ENCODE measurements at regions not wholly inside any gene's neighbourhood (a gene's known extent, or its start where the extent isn't known, plus 50 kb on each side); places are given as distances from the start of the nearest gene placed in this dataset.
A peak's percentile ranks its signal among the peaks of the same experiment; 100 is the strongest.
"Not testable (repeated sequence)": the region's sequence is repeated elsewhere in the genome, so short reads cannot be mapped to it uniquely, and the experiment has no call there.

DNA sequence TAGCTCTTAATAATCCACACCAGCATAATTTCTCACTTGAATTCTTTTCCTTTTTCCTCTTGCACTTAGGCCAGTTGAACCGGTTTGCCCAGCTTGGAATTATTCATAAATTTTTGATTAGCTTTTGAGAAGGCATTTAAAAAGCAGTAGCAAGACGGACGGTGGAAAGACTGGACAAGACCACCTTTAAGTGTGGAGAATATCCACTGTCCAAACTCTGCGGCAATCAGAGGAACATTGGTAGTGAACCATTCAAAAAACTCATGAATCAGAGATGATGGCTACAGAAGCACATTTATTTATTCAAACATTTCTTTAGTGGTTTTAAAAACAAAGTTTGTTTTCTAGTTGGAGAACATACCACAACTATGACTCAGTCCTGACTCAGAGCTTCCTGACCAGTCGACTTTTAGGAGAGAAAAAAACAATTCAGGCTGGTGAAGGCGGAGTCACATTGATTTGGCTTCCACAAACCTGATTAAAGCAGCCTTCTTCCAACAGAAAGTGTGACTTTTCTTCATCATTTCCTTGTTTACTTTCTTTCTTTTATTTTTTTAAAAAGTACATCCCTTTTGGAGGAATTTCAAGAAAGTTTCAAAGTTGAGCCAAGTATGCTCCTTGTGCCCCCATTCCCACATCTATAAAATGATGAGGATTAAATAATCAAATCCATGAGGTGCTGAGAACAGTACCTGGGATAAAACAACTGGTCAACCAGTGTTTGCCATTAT is 128.8 kb downstream of the ADSS2 start:
- peak; percentile 89 for DNase-seq (ENCODE audit: low spot score)

DNA sequence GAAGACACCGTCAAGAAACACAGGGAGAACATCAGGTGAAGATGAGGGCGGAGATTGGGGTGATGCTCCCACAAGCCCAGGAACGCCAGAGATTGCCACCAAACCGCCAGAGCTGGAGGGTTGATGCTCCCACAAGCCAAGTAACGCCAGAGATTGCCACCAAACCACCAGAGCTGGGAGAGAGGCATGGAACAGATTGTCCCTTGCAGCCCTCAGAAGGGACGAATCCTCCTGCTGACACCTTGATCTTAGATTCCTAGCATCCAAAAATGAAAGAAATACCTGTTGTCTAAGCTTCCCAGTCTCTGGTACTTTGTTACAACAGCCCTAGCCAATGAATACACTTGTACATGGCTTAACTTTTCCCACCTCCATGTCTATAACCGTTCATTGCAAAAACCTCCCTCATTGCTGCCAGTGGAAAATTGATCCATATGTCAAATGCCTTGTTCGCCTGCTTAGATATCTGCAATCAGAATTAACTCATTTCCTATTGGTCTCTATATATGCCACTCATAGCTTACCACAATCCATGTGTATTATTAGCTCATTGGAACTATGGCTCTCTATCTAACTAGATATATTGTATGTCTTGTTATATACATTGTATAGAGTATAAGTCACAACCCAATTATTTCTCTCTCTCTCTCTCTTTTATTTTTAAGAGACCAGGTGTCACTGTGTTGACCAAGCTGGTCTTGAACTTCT is 127.4 kb downstream of the ADSS2 start:
- no peak for DNase-seq (ENCODE audit: low spot score)

DNA sequence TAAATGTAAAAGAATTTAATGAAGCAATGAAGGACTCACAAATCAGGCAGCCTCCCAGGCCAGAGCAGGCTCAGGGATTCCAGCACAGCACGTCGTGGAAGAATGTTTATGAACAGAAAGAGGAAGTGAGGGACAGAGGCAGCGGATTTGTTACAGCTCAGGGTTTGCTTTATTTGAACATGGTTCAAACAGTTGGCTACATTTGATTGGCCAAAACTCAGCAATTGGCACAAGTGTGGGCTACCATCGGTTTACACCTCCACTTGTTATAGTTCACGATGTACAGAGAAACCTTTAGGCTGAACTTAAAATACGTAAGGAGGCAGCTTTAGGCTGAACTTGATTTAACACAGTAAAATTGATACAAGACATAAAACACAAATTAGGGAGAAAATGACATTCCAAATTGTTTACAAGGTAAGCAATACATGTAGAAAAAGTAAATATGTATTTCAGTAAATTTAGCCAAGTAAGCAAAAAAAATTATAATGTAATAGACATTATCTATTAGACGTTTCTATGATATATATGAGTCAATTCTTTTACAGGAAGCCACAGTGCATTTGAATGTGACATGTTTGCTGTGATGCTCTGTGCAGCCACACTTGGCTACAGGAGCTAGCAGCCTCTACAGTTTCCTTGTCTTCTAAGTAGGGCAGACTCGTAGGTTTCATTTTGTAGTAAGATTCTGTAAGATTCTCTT is 126.5 kb downstream of the ADSS2 start:
- DNase-seq (ENCODE audit: low spot score), result no peak

DNA sequence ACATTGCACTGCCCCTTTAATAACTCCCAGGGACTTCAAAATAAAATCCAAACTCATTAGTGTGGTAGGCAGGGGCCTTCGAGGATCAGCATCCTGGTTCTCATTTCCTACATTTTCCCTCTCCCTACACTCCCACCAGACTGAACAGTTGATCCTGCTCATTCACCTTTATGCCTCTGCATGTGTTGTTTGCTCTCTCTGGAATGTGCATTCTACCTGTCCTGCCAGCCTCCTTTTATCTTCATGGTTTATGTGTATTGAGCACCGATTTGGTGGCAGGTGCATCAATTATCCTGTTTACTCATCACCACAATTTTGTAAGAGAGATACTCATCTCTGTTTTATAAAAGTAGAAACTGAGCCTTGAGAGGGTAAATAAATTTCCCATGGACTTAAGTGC is 125.0 kb downstream of the ADSS2 start:
- DNase-seq (ENCODE audit: low spot score), result no peak

DNA sequence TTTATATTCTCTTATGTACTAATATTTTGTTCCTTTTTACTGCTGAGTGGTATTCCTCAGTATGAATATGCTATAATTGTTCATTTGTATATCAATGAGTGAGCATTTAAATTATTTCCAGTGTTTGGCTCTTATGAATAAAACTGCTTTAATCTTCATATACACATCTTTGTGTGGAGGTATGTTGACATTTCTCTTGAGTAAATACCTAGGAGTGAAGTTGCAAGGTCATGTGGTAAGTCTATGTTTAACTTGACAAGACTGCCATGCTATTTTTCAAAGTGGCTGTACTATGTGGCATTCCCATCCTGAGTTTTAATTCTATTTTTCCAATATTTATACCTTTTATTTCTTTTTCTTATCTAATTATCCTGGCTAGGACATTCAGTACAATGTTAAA is 124.2 kb downstream of the ADSS2 start:
- DNase-seq (ENCODE audit: low spot score), result no peak

DNA sequence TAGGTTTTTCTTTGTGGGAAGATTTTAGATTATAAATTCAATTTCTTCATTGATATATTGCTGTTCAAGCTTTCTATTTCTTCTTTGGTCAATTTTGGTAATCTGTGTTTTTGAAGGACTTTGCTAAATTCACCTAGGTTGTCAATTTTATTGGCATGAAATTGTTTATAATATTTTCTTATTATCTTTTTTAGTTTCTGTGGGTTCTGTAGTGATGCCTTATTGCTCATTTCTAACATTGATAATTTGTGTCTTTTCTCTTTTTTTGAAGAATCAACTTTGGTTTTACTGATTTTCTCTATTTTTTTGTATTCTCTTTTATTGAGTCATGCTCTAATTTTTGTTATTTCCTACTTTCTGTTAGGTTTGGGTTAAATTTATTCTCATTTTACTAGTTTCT is 123.2 kb downstream of the ADSS2 start:
- DNase-seq (ENCODE audit: low spot score), result no peak

DNA sequence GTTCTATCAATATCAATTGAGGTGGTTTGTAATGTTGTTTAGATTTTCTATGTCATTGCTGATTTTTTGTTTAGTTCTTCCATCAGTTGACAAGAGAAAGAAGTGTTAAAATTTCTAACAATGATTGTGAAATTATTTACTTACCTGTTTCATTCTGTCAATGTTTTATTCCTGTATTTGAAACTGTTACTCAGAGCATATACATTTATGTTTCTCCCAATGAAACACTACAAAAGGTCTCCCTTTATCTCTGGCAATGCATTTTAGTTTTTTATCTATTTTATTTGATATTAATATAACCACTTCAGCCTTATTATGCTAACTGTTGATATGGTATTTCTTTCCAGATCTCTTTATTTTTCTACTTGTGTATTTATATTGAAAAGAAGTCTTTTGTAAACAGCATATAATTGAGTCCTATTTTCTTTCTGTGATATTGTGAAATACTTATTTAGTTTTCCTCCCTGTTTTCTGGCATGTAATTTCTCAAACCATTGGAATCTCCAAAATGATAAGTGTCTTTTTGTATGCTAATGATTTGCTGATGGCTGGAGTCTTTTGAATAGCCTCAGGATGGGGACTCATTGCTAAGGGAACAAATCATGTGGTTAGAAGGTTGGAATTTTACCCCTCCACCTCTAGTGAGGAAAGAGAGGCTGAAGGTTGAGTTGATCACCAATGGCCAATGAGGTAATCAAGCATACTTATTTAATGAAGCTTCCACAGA is 122.0 kb downstream of the ADSS2 start:
- no peak for DNase-seq (ENCODE audit: low spot score)

DNA sequence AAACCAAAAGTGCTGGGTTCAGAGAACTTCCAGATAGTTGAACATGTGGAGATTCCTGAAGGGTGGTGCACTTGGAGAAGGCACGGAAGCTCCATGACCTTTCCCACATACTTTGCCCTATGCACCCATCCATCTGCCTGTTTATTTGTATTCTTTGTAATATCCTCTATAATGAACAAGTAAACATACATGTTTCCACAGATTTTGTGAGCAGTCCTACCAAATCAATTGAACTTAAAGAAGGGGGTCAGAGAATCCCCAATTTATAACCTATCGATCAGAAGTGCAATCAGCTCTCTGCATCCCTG is 121.4 kb downstream of the ADSS2 start:
- DNase-seq (ENCODE audit: low spot score), result no peak

DNA sequence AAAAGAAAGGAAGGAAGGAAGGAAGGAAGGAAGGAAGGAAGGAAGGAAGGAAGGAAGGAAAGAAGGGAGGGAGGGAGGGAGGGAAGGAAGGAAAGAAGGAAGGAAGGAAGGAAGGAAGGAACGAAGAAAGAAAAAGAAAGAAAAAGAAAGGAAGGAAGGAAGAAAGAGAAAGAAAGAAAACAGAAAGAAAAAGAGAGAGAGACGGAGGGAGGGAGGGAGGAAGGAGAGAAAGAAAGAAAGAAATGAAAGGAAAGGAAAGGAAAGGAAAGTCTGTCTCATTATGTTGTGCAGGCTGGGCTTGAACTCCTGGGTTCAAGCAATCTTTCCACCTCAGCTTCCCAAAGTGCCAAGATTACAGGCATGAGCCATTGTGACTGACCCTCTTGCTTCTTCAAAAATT is 118.9 kb downstream of the ADSS2 start:
- not testable (repeated sequence) for DNase-seq (ENCODE audit: low spot score)

DNA sequence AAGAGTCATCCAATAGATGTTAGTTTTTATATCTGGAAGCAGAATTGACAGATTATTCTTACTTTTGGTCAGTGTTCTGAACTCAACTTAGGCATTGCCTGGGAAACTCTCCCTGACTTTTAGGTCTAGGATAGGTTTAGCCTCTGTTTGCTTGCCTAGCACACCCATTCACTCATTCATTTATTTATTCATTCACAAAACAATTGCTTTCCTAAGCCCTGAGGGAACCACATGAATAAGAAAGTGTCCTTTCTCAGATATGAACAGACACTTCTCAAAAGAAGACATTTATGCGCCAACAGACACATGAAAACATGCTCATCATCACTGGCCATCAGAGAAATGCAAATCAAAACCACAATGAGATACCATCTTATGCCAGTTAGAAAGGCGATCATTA is 117.4 kb downstream of the ADSS2 start:
- not testable (repeated sequence) for DNase-seq (ENCODE audit: low spot score)

DNA sequence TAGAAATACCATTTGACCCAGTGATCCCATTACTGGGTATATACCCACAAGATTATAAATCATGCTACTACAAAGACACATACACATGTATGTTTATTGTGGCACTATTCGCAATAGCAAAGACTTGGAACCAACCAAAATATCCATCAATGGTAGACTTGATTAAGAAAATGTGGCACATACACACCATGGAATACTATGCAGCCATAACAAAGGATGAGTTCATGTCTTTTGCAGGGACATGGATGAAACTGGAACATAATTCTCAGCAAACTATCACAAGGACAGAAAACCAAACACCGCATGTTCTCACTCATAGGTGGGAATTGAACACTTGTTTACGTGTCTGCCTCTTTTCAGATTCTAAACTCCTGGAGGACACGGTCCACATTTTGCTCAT is 116.9 kb downstream of the ADSS2 start:
- not testable (repeated sequence) for DNase-seq (ENCODE audit: low spot score)

DNA sequence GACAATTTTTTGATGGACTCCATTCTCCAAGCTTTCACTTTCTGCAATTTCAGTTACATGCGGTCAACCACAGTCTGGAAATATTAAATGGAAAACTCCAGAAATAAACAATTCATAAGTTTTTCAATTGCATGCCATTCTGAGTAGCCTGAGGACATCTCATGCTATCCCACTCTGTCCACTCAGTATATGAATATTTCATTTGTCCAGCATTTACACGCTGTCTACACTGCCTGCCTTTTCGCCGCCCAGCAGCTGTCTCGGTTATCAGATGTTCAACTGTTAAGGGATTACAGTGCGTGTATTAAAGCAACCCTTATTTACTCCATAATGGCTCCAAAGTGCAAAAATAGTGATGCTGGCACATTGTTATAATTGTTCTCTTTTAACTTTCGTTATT is 116.3 kb downstream of the ADSS2 start:
- no peak for DNase-seq (ENCODE audit: low spot score)

DNA sequence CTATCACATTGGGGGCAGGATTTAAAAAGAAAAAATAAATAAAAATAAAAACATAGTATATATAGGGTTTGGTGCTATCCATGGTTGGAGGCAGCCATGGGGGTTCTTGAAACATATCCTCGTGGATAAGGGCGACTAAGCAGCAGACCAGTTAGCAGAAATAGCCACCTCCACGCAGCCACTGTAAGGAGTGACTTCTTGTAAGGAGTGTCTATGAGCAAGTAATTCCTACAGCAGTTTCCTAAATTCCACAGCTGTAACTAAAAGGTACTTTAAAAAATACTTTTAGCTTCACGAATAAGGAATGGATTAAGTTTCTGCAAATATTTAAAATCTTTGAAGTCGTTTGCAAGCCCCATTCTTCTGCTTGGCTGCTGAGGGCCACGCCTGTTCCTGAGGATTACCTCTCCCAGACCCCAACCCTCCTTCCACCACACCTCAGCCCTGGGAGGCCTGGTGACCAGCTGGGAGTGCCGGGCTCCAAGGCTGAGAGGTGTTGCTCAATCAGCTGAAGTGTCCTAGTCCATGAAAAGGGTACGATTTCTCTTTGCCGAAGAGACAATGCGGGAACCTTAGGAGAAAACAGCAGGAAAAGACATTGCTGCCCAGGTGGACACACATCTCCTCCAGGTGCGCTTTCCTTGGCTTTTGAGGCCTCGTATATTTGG is 115.3 kb downstream of the ADSS2 start:
- no peak for DNase-seq (ENCODE audit: low spot score)

DNA sequence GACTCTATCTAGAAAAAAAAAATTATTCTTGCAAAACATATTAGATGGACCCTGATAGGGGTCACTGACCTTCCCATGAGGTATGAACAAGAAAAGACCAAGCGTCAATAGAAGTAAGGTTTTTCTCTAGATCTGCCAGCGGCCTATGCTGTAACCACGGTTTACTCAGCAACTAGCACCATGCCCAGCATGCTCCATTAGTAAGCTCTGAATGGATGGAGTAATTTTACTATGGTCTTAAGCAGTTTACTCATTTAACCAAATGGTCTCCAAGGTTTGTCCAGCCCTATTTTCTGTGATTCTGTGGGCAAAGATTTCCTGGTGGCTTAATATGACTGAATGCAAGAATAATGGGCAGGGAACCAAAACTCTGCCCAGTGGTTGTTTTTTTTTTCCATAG is 113.9 kb downstream of the ADSS2 start:
- DNase-seq (ENCODE audit: low spot score), result no peak

DNA sequence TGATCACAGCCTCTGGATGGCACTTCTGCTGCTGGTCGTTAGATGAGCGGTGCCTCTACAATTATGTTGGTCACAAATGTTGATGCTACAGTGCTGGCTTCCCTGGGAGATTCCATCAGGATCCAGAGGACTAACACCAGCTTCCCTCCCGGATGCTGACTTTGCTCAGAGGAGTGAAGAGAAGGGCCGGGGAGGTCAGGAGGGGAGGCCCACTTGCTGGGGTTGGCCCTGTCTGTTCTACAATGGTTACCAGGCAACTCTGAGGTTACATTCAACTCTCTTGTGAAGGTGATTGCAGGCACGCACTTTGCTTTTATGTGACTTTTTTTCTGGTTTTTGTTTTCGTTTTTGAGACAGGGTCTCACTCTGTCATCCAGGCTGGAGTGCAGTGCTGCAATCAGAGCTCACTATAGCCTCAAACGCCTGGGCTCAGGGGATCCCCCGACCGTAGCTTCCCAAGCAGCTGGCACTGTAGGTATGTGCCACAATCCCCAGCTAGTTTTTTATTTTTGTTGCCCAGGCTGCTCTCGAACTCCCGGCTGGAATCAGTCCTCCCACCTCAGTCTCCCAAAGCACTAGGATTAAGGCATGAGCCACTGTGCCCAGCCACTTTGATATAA is 112.5 kb downstream of the ADSS2 start:
- no peak for DNase-seq (ENCODE audit: low spot score)

DNA sequence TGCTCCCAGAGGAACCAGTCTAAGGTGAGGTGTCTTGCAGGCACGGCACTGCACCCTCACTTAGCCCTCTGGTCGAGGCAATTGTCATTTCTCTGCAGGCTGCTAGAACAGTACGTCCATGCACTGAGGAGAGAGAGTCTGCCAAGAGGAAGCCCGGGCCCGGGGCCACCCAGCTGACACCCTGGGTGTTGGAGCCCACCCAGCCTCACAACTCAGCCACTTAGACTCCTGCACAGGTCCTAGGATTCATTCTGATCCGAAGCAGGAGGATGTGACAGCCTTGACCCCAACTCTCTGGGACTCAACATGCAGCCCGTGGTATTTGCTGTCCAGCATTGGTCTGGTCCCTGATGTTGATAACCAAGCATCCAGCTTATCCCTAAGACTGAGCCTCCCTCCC is 111.9 kb downstream of the ADSS2 start:
- no peak for DNase-seq (ENCODE audit: low spot score)

DNA sequence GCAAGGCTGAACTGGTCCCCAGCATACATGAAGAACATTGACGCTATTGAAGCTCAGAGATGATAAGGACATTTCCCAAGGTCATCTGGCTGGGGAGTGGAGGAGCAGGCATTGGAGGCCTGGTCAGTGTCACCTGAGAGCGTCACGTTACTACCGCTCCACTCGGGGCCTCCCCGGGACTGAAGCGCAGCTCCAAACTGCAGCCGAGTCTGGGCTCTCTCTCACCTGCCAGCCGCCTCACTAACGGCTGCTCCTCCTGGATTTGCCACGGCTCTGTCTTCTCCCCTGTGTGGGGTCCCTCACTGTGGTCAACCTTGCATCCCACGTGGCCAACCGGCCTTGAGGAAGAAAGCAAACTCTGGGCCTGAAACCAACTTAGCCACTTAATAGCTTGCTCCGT is 111.3 kb downstream of the ADSS2 start:
- DNase-seq (ENCODE audit: low spot score), result no peak

DNA sequence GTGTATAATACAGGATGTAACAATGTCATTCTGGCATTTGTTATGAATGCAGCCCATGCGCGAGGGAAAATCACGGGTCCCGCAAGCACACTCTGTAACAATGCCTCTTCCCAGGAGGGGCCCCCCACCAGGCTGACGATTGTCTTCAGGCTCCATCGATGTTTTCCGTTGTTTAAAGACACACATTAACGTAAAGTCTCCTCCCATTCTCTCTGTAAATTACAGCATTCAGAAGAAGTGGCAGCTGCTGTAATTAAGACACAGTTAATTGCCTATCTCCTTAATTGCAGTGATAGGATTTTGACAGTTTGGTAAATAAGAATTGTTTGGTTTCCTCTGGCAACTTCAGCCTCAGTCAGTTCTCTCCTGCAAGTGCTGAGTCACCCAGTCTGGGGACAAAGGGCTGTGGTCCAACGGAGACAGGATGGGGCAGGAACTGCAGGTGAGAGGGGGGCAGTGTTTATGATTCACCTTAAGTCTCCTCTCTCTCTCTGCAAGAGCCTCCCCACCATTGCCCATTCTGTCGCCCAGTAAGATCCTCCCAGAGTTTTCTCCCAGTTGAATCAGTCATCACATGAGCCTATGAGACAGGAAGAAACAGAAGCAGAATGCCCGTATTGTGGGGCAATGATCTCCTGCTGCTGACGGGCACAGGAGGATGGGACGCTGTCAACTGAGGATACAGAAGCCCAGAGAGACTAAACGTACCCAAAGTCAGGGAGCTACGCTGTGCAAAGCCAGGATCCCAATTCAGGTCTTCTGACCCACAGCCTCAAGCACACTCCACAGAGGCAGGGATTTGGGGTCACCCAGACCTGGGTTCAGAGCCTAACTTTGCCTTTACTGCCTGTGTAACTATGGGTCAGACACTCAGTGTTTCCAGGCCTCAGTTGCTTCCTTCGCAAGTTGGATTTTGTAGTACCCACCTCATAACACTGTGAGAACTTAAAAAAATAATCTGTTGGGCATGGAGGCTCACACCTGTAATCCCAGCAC is 110.0 kb downstream of the ADSS2 start:
- no peak for DNase-seq (ENCODE audit: low spot score)

DNA sequence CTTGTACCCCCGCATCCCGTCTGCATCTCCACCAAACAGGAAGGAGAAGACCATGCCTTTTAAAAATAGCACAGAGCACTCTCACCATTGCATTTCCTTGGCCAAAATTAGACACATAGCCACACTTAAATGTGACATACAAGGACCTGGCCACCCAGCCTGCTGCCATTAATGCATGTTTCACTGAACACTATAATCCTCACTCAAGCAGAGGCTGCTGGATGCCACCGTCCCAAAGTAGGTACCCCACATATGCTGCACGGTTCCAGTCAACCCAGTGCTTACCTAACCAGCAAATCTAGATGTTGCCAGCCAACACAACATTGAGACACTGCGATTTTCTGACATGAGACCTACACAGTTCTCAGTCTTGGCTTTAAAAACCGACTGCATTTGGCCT is 107.7 kb downstream of the ADSS2 start:
- no peak for DNase-seq (ENCODE audit: low spot score)

DNA sequence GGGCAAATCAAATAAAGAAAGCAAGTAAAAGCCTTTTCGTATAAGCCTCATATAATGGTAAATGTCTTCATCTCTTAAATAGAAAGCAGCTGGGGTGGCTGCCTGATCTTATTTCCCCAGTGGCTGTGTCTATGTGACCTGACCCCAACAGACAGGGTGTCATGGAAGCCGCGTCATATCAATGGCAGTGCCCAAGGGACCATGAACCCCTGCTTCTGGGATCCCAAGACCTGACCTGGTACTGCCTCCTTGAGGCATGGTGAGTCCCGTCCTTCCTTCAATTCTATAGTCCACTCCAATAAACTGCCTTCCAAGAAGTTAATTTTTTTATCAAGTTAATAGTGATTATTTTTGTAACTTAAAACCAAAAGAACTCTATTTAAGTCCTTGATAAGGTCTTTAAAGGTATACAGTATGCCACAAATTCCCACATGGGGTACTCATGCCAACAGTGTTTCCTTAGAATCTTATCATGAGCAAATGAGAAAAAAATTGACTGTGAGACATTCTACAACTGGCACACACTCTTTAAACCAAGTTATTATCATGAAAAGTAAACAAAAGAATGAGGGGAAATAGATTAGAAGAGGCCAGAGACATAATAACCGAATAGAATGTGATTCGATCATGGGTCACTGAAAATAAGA is 104.6 kb downstream of the ADSS2 start:
- peak; percentile 16 for DNase-seq (ENCODE audit: low spot score)
